HepG2 (cell line): ENCODE measurements at regions not wholly inside any gene's neighbourhood (a gene's known extent, or its start where the extent isn't known, plus 50 kb on each side); places are given as distances from the start of the nearest gene placed in this dataset.
A peak's percentile ranks its signal among the peaks of the same experiment; 100 is the strongest.

Source experiments
- ATAC-seq: fragments of 200-7000 bp; cut with Tn5 transposase; 3 replicates; pipeline ENCODE4 v1.9.1; 2020; ENCODE audit warnings: mild to moderate bottlenecking, moderate library complexity
- BruUV-seq: library from RNA; stranded (reverse); fragments of 400-500 nt; replicated peaks from 2 replicates; lab custom pipeline; 2021; lab: Mats Ljungman, UMichigan
- CTCF ChIA-PET: fragments of 300-600 bp; formaldehyde crosslinking; extraction: SDS; loops from one replicate; lab custom pipeline; 2021; ENCODE audit warnings: low total read pairs, inconsistent platforms, low intra/inter-chr PET ratio; lab: Yijun Ruan, JAX
- POLR2A ChIA-PET: fragments of 350-600 bp; sonication (Branson Sonifier 250); formaldehyde crosslinking; loops from one replicate; lab custom pipeline; 2020; ENCODE audit warnings: antibody characterized with exemption, inconsistent platforms; lab: Yijun Ruan, JAX
- DNase-seq: peaks from one replicate; pipeline ENCODE4 v3.0.0-alpha.2; 2015; ENCODE audit warnings: low spot score
- FAIRE-seq: peaks from 3 replicates; lab custom pipeline; 2011; peaks lifted over from hg19 to GRCh38; lab: Jason Lieb, UNC
- H2AFZ ChIP-seq: one replicate; pipeline ENCODE4 v1.6.1; 2011; ENCODE audit warnings: low read length, inconsistent platforms
- H3K27ac ChIP-seq: fragments of 300-600 bp; 3 replicates; pipeline ENCODE4 v1.8.0; 2011; ENCODE audit warnings: mixed run types, mild to moderate bottlenecking, mixed read lengths, low read length, inconsistent platforms; ENCODE audit not compliant: insufficient read depth; ENCODE audit errors: extremely low read length
- H3K27me3 ChIP-seq, 2 experiments: fragments of 200-600 bp in 1 of 2; 2 replicates in 1 of 2; 3 replicates in 1 of 2; pipeline versions ENCODE4 v1.6.0 to v1.8.0; 2011; ENCODE audit warnings: low read length in 2 of 2, mild to moderate bottlenecking in 2 of 2, moderate library complexity in 2 of 2, inconsistent platforms in 1 of 2; ENCODE audit not compliant: insufficient read depth in 2 of 2, control insufficient read depth in 1 of 2
- H3K36me3 ChIP-seq, 2 experiments: fragments of 200-600 bp in 1 of 2; replicated peaks in 1 of 2; 2 replicates in 1 of 2; 3 replicates in 1 of 2; pipeline versions ENCODE4 v1.5.1 to v1.8.0; 2011; ENCODE audit warnings: low read length in 2 of 2, inconsistent platforms in 1 of 2; ENCODE audit not compliant: insufficient read depth in 2 of 2, control insufficient read depth in 1 of 2
- H3K4me1 ChIP-seq: 2 replicates; pipeline ENCODE4 v1.5.1; 2012; ENCODE audit warnings: low read length, inconsistent platforms; ENCODE audit not compliant: insufficient read depth
- H3K4me2 ChIP-seq: 2 replicates; pipeline ENCODE4 v1.6.0; 2011; ENCODE audit warnings: low read depth, low read length, inconsistent platforms
- H3K4me3 ChIP-seq, 3 experiments: fragments of 200-600 bp in 1 of 3; sonication (generic), shearing (Covaris generic) in 1 of 3; replicated peaks in 1 of 3; 2 replicates each; pipeline ENCODE4 v1.5.1; 2011 to 2016; ENCODE audit warnings: low read length in 3 of 3, inconsistent platforms in 2 of 3, low read depth in 2 of 3, mild to moderate bottlenecking in 2 of 3, control low read depth in 1 of 3, mixed read lengths in 1 of 3; ENCODE audit not compliant: insufficient read depth in 1 of 3
- H3K79me2 ChIP-seq: one replicate; pipeline ENCODE4 v1.6.1; 2011; ENCODE audit warnings: low read length, inconsistent platforms; ENCODE audit not compliant: insufficient read depth
- H3K9ac ChIP-seq: 2 replicates; pipeline ENCODE4 v1.6.0; 2011; ENCODE audit warnings: mild to moderate bottlenecking, low read depth, low read length, inconsistent platforms; ENCODE audit not compliant: insufficient read depth
- H3K9me3 ChIP-seq: 2 replicates; pipeline ENCODE4 v1.5.1; 2012; ENCODE audit warnings: mild to moderate bottlenecking, low read length
- H4K20me1 ChIP-seq: 2 replicates; pipeline ENCODE4 v1.6.0; 2011; ENCODE audit warnings: inconsistent platforms, mild to moderate bottlenecking, low read length, moderate library complexity; ENCODE audit not compliant: insufficient read depth
- BCL6 ChIP-seq: IDR thresholded peaks from 2 replicates; pipeline ENCODE4 v1.6.1; 2016; ENCODE audit warnings: missing genetic modification reagents, missing compliant biosample characterization
- MAFK ChIP-seq, 2 experiments: IDR thresholded peaks in 1 of 2; conservative IDR thresholded peaks in 1 of 2; 2 replicates each; pipeline ENCODE4 v1.6.1; 2011; ENCODE audit warnings: improper control_type of control experiment in 2 of 2, low read length in 2 of 2
- ZNF160 ChIP-seq: sonication (generic); formaldehyde crosslinking; IDR thresholded peaks from 2 replicates; pipeline ENCODE4 v1.8.0; 2022; ENCODE audit warnings: mild to moderate bottlenecking, inconsistent platforms, missing genetic modification reagents
- WGBS: methylation state at CpG from one replicate; pipeline ENCODE4 v1.1.6; 2017; ENCODE audit warnings: low lambda C conversion rate; 5-methylcytosine and 5-hydroxymethylcytosine counted together
- in situ Hi-C: cut with HindIII; loops from 2 replicates; pipeline ENCODE4 v1.10.0; 2017; ENCODE audit warnings: low pct_unique_long_range_greater_than_20kb; ENCODE audit not compliant: extremely low pct_ligation_motif_present
- intact Hi-C: fragments of 100-400 bp; cut with micrococcal nuclease; formaldehyde crosslinking; loops from one replicate; pipeline ENCODE4 v1.10.0; 2022; ENCODE audit not compliant: unreplicated experiment
- TF ChIP-seq, protein P1 (sequence below): sonication (generic); formaldehyde crosslinking; IDR thresholded peaks from 2 replicates; pipeline ENCODE4 v1.5.1; 2020; ENCODE audit warnings: mild to moderate bottlenecking, missing genetic modification reagents, moderate library complexity

DNA sequence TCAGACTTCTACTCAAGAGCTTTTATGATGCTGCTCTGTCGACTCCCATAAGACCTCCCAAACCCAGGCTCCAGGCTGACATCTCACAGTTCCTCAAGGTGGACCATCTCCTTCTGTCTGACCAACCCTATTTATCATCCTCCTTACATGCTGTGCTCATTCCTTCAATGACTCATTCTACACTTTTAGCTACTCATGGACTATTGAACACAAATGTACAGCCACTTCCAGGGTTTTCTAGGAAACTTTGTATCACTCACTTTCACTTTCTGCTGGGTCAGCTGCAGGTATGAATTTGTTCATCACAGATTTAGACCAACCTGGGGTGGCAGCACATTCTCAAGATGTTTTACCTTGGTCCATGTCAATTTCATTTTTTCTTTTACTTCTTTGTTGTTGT is 162.4 kb upstream of the FAM20A start:
- Histone ChIP-seq H4K20me1 (no peaks in the 10 kb centered on the region), H2AFZ (no peak overlapping the region), H3K27ac (no peak overlapping the region), H3K36me3 (no peaks in the 10 kb centered on the region), H3K4me2 (no peak overlapping the region; the same call in 1 of the 2 replicates), H3K4me3 (no peak overlapping the region), H3K4me1 (peaks cover 17% of the 10 kb centered on the region), H3K9ac (no peak overlapping the region), H3K9me3 (no peaks in the 10 kb centered on the region), H3K79me2 (no peaks in the 10 kb centered on the region), H3K27me3 (0 out of 5 replicates have a peak, but pooled peaks cover 0 to 4% of the 10 kb centered on the region in 2 experiments)
- in situ Hi-C loops = loop anchor here (5.0 to 25.0 kb wide), 5 partner anchors 151 to 601 kb away; partner anchors contain the start of genes ARSG, SLC16A6 and WIPI1
- ChIA-PET CTCF (no interaction called here), POLR2A (no interaction called here)
- 0% methylated on average over 1 of the region's 1 CpG for WGBS
- FAIRE-seq (no peak), ATAC-seq (no peak), DNase-seq (no peak)
- intact Hi-C loops = no loop called here
- TF ChIP-seq MAFK (conservative IDR thresholded peaks at IDR 0.05 in 1 of 2, IDR thresholded peaks at IDR 0.05 in 1 of 2; ENCODE audit: low read length in 2 of 2) (0 out of 4 replicates have a peak, but pooled peaks have one; percentile 10 to 27), ZNF160 (CRISPR knock-in tag) (no peak), BCL6 (CRISPR knock-in tag) (peak; percentile 73; the same call in 1 of the 2 replicates)
- TF ChIP-seq, protein P1, sequence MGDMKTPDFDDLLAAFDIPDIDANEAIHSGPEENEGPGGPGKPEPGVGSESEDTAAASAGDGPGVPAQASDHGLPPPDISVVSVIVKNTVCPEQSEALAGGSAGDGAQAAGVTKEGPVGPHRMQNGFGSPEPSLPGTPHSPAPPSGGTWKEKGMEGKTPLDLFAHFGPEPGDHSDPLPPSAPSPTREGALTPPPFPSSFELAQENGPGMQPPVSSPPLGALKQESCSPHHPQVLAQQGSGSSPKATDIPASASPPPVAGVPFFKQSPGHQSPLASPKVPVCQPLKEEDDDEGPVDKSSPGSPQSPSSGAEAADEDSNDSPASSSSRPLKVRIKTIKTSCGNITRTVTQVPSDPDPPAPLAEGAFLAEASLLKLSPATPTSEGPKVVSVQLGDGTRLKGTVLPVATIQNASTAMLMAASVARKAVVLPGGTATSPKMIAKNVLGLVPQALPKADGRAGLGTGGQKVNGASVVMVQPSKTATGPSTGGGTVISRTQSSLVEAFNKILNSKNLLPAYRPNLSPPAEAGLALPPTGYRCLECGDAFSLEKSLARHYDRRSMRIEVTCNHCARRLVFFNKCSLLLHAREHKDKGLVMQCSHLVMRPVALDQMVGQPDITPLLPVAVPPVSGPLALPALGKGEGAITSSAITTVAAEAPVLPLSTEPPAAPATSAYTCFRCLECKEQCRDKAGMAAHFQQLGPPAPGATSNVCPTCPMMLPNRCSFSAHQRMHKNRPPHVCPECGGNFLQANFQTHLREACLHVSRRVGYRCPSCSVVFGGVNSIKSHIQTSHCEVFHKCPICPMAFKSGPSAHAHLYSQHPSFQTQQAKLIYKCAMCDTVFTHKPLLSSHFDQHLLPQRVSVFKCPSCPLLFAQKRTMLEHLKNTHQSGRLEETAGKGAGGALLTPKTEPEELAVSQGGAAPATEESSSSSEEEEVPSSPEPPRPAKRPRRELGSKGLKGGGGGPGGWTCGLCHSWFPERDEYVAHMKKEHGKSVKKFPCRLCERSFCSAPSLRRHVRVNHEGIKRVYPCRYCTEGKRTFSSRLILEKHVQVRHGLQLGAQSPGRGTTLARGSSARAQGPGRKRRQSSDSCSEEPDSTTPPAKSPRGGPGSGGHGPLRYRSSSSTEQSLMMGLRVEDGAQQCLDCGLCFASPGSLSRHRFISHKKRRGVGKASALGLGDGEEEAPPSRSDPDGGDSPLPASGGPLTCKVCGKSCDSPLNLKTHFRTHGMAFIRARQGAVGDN (CRISPR knock-in tag) = no peak
- BruUV-seq = no TSS peak
